Pulmonary artery endothelial cell (primary cell): ENCODE measurements at regions not wholly inside any gene's neighbourhood (a gene's known extent, or its start where the extent isn't known, plus 50 kb on each side); places are given as distances from the start of the nearest gene placed in this dataset.
A peak's percentile ranks its signal among the peaks of the same experiment; 100 is the strongest.
"Not testable (repeated sequence)": the region's sequence is repeated elsewhere in the genome, so short reads cannot be mapped to it uniquely, and the experiment has no call there.

ENCODE experiments used
- DNase-seq: peaks from one replicate; pipeline ENCODE4 v3.0.0-alpha.2; 2011; ENCODE audit warnings: low read depth, low spot score

- no peak for DNase-seq
Measured at GRCh38 chr5:112534067-112534583, 115.0 kb upstream of the EPB41L4A start.

- no peak for DNase-seq
Measured at GRCh38 chr5:112534611-112535255, 115.7 kb upstream of the EPB41L4A start.

GRCh38 chr5:112535356-112535755 lies 116.3 kb upstream of the EPB41L4A start:
- no peak for DNase-seq

- DNase-seq, result not testable (repeated sequence)
Measured at GRCh38 chr5:112544558-112544957, 125.5 kb upstream of the EPB41L4A start.

GRCh38 chr5:112546946-112547592 lies 128.0 kb upstream of the EPB41L4A start:
- DNase-seq, result no peak

- DNase-seq, result no peak
Measured at GRCh38 chr5:112548246-112548881, 129.3 kb upstream of the EPB41L4A start.

GRCh38 chr5:112549127-112549526 lies 130.1 kb upstream of the EPB41L4A start:
- no peak for DNase-seq

GRCh38 chr5:112549605-112550166 lies 130.6 kb upstream of the EPB41L4A start:
- no peak for DNase-seq

- peak; percentile 40 for DNase-seq
Measured at GRCh38 chr5:112551419-112552032, 132.4 kb upstream of the EPB41L4A start.

GRCh38 chr5:112552216-112552615 lies 133.1 kb upstream of the EPB41L4A start:
- no peak for DNase-seq

GRCh38 chr5:112552791-112553190 lies 133.7 kb upstream of the EPB41L4A start:
- no peak for DNase-seq

GRCh38 chr5:112554101-112554977 lies 135.3 kb upstream of the EPB41L4A start:
- no peak for DNase-seq

GRCh38 chr5:112555197-112555596 lies 136.1 kb upstream of the EPB41L4A start:
- no peak for DNase-seq

GRCh38 chr5:112555691-112556090 lies 136.6 kb upstream of the EPB41L4A start:
- no peak for DNase-seq

GRCh38 chr5:112559501-112559900 lies 140.4 kb upstream of the EPB41L4A start:
- not testable (repeated sequence) for DNase-seq

- no peak for DNase-seq
Measured at GRCh38 chr5:112560371-112560770, 141.3 kb upstream of the EPB41L4A start.

- no peak for DNase-seq
Measured at GRCh38 chr5:112563169-112563826, 144.2 kb upstream of the EPB41L4A start.

GRCh38 chr5:112566251-112566650 lies 147.2 kb upstream of the EPB41L4A start:
- no peak for DNase-seq

- DNase-seq, result no peak
Measured at GRCh38 chr5:112569596-112569995, 150.5 kb upstream of the EPB41L4A start.
